K562 (cell line): ENCODE measurements at regions not wholly inside any gene's neighbourhood (a gene's known extent, or its start where the extent isn't known, plus 50 kb on each side); places are given as distances from the start of the nearest gene placed in this dataset.
A peak's percentile ranks its signal among the peaks of the same experiment; 100 is the strongest.

Experiments used
- ATAC-seq: fragments of 200-7000 bp; cut with Tn5 transposase; 3 replicates; pipeline ENCODE4 v1.9.1; 2020; ENCODE audit warnings: moderate library complexity
- BruUV-seq: library from RNA; stranded (reverse); fragments of 400-500 nt; replicated peaks from 2 replicates; lab custom pipeline; 2021; lab: Mats Ljungman, UMichigan
- CTCF ChIA-PET: fragments of 300-600 bp; formaldehyde crosslinking; extraction: SDS; loops from one replicate; lab custom pipeline; 2021; ENCODE audit warnings: low intra/inter-chr PET ratio; lab: Yijun Ruan, JAX
- POLR2A ChIA-PET: fragments of 300-600, 350-650 bp; sonication (Branson Sonifier 250); formaldehyde crosslinking; extraction: SDS; loops from one replicate; lab custom pipeline; 2021; ENCODE audit warnings: antibody characterized with exemption, inconsistent platforms; lab: Yijun Ruan, JAX
- DNase-seq, 4 experiments: peaks; one replicate each; pipeline versions ENCODE4 v3.0.0 to v3.0.0-alpha.2; 2011 to 2018; ENCODE audit warnings: low spot score in 3 of 4, mixed read lengths in 3 of 4; ENCODE audit errors: extremely low read depth in 1 of 4
- FAIRE-seq: peaks from 2 replicates; lab custom pipeline; 2011; peaks lifted over from hg19 to GRCh38; lab: Jason Lieb, UNC
- H2AFZ ChIP-seq: 2 replicates; pipeline ENCODE4 v1.6.0; 2011; ENCODE audit warnings: low read depth, low read length, control low read depth, inconsistent platforms
- H3K27ac ChIP-seq: fragments of 200-600 bp; 3 replicates; pipeline ENCODE4 v1.8.0; 2011; ENCODE audit warnings: low read depth, mild to moderate bottlenecking, control low read depth, inconsistent platforms, low read length, moderate library complexity, mixed read lengths; ENCODE audit errors: extremely low read depth
- H3K27me3 ChIP-seq, 2 experiments: fragments of 300-600 bp in 1 of 2; 2 replicates in 1 of 2; 3 replicates in 1 of 2; pipeline versions ENCODE4 v1.6.0 to v1.8.0; 2011; ENCODE audit warnings: inconsistent platforms in 2 of 2, low read length in 2 of 2, mild to moderate bottlenecking in 1 of 2, mixed read lengths in 1 of 2, moderate library complexity in 1 of 2; ENCODE audit not compliant: control insufficient read depth in 2 of 2, insufficient read depth in 2 of 2
- H3K36me3 ChIP-seq: fragments of 300-600 bp; 3 replicates; pipeline ENCODE4 v1.8.0; 2011; ENCODE audit warnings: mild to moderate bottlenecking, low read length, inconsistent platforms; ENCODE audit not compliant: control insufficient read depth, insufficient read depth
- H3K4me1 ChIP-seq, 2 experiments: fragments of 200-600 bp in 1 of 2; replicated peaks in 1 of 2; 2 replicates in 1 of 2; 3 replicates in 1 of 2; pipeline versions ENCODE4 v1.5.1 to v1.8.0; 2011; ENCODE audit warnings: inconsistent platforms in 2 of 2, low read length in 2 of 2, mild to moderate bottlenecking in 1 of 2, mixed read lengths in 1 of 2, moderate library complexity in 1 of 2; ENCODE audit not compliant: control insufficient read depth in 2 of 2, insufficient read depth in 2 of 2
- H3K4me2 ChIP-seq: 2 replicates; pipeline ENCODE4 v1.6.1; 2011; ENCODE audit warnings: low read length, control low read depth, inconsistent platforms, mixed read lengths; ENCODE audit not compliant: insufficient read depth
- H3K4me3 ChIP-seq: fragments of 200-600 bp; sonication (generic), shearing (Covaris generic); 2 replicates; pipeline ENCODE4 v1.5.1; 2016; ENCODE audit warnings: control low read depth, inconsistent platforms
- H3K79me2 ChIP-seq: fragments of 200-600 bp; 3 replicates; pipeline ENCODE4 v1.8.0; 2011; ENCODE audit warnings: low read length, inconsistent platforms; ENCODE audit not compliant: control insufficient read depth, insufficient read depth
- H3K9ac ChIP-seq, 2 experiments: 2 replicates each; pipeline versions ENCODE4 v1.6.0 to v1.6.1; 2011; ENCODE audit warnings: low read depth in 2 of 2, low read length in 2 of 2, control low read depth in 1 of 2, inconsistent platforms in 1 of 2, mild to moderate bottlenecking in 1 of 2, mixed read lengths in 1 of 2; ENCODE audit not compliant: insufficient read depth in 1 of 2
- H3K9me1 ChIP-seq: one replicate; pipeline ENCODE4 v1.6.0; 2011; ENCODE audit warnings: inconsistent platforms, mild to moderate bottlenecking, low read length, moderate library complexity; ENCODE audit not compliant: control insufficient read depth, insufficient read depth
- H3K9me3 ChIP-seq: replicated peaks from 2 replicates; pipeline ENCODE4 v1.5.1; 2011; ENCODE audit warnings: low read depth, low read length, inconsistent platforms; ENCODE audit not compliant: control insufficient read depth, insufficient read depth
- H4K20me1 ChIP-seq: replicated peaks from 2 replicates; pipeline ENCODE4 v1.6.1; 2011; ENCODE audit warnings: low read length, inconsistent platforms, mixed read lengths; ENCODE audit not compliant: control insufficient read depth, insufficient read depth
- HIVEP1 ChIP-seq: fragments of 250-450 bp; sonication (Bioruptor Pico); IDR thresholded peaks from 2 replicates; pipeline ENCODE4 v1.4.0; 2020; ENCODE audit warnings: mild to moderate bottlenecking
- ZNF274 ChIP-seq: IDR thresholded peaks from 2 replicates; pipeline ENCODE4 v1.6.1; 2011; ENCODE audit warnings: low read depth, mild to moderate bottlenecking, low read length, moderate library complexity, borderline replicate concordance
- ZNF780A ChIP-seq: fragments of 250-450 bp; sonication (Bioruptor Pico); IDR thresholded peaks from 2 replicates; pipeline ENCODE4 v1.5.0; 2021; ENCODE audit warnings: mild to moderate bottlenecking
- WGBS: fragments of 100-300 bp; shearing (Covaris generic); methylation state at CpG from one replicate; pipeline ENCODE4 v1.1.6; 2016; ENCODE audit warnings: low coverage, mixed read lengths; ENCODE audit not compliant: insufficient coverage; ENCODE audit errors: missing lambda C conversion rate; 5-methylcytosine and 5-hydroxymethylcytosine counted together
- in situ Hi-C: fragments of 300-500 bp; cut with MboI; formaldehyde crosslinking; loops from 4 replicates; pipeline ENCODE4 v1.15.0; 2018; ENCODE audit warnings: inconsistent platforms, mixed read lengths
- intact Hi-C: fragments of 100-400 bp; cut with micrococcal nuclease; formaldehyde crosslinking; loops from 2 replicates; pipeline ENCODE4 v1.14.2; 2022
- TF ChIP-seq, protein P1 (sequence below): fragments of 250-450 bp; sonication (Bioruptor Pico); IDR thresholded peaks from 2 replicates; pipeline ENCODE4 v1.5.0; 2021; ENCODE audit warnings: mild to moderate bottlenecking, moderate library complexity

DNA sequence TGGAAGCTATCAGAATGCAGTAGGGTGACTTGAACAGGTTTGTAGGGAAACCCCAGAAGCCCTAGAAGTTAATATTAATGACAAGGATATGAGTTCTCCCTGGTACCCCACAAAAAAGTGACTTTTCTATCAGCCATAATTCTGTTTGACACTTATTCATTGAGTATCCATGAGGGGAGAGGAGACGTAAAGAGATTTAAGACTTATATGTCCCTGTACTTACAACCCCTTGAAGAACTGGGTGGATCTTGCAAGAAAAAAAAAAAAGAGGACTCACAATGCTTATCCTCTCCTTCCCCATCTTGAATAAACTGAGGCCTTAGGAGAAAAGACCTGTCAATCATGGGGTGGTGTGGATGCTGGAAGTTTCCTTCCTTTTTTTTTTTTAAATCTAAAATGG, 203.5 kb downstream of the CBLN1 start:
- Histone ChIP-seq H3K9me1 (no peaks in the 10 kb centered on the region), H3K27me3 (no peaks in the 10 kb centered on the region), H3K79me2 (no peaks in the 10 kb centered on the region), H3K36me3 (no peaks in the 10 kb centered on the region), H3K4me1 (no peaks in the 10 kb centered on the region), H3K4me2 (no peak overlapping the region), H2AFZ (no peak overlapping the region), H3K4me3 (no peak overlapping the region), H3K9me3 (no peaks in the 10 kb centered on the region), H3K27ac (no peak overlapping the region), H3K9ac (no peak overlapping the region), H4K20me1 (no peaks in the 10 kb centered on the region)
- ChIA-PET CTCF (no interaction called here), POLR2A (no interaction called here)
- in situ Hi-C loops (no loop called here), intact Hi-C loops (no loop called here)
- DNase-seq = no peak
- no peak for TF ChIP-seq HIVEP1
- TF ChIP-seq ZNF274 = peak; percentile 70; the same call in 1 of the 2 replicates
- BruUV-seq = no TSS peak
- no peak for FAIRE-seq
- no peak for ATAC-seq
- WGBS = 0% methylated on average over 1 of the region's 1 CpG

GRCh38 chr16:49075709-49076108, 205.9 kb downstream of the CBLN1 start:
- CTCF ChIA-PET = no interaction called here
- intact Hi-C loops = no loop called here

More at GRCh38 chr16:49075709-49076108, 205.9 kb downstream of the CBLN1 start:
- POLR2A ChIA-PET = no interaction called here
- no peak for FAIRE-seq
- Histone ChIP-seq H3K9ac (no peak overlapping the region), H3K4me3 (no peak overlapping the region), H3K36me3 (no peaks in the 10 kb centered on the region), H3K27me3 (no peaks in the 10 kb centered on the region), H3K27ac (no peak overlapping the region), H3K9me3 (no peaks in the 10 kb centered on the region), H3K9me1 (no peaks in the 10 kb centered on the region), H3K4me2 (no peak overlapping the region), H3K79me2 (no peaks in the 10 kb centered on the region), H2AFZ (no peak overlapping the region), H4K20me1 (no peaks in the 10 kb centered on the region), H3K4me1 (no peaks in the 10 kb centered on the region)
- DNase-seq = no peak
- no TSS peak for BruUV-seq
- in situ Hi-C loops = no loop called here
- TF ChIP-seq, protein P1, sequence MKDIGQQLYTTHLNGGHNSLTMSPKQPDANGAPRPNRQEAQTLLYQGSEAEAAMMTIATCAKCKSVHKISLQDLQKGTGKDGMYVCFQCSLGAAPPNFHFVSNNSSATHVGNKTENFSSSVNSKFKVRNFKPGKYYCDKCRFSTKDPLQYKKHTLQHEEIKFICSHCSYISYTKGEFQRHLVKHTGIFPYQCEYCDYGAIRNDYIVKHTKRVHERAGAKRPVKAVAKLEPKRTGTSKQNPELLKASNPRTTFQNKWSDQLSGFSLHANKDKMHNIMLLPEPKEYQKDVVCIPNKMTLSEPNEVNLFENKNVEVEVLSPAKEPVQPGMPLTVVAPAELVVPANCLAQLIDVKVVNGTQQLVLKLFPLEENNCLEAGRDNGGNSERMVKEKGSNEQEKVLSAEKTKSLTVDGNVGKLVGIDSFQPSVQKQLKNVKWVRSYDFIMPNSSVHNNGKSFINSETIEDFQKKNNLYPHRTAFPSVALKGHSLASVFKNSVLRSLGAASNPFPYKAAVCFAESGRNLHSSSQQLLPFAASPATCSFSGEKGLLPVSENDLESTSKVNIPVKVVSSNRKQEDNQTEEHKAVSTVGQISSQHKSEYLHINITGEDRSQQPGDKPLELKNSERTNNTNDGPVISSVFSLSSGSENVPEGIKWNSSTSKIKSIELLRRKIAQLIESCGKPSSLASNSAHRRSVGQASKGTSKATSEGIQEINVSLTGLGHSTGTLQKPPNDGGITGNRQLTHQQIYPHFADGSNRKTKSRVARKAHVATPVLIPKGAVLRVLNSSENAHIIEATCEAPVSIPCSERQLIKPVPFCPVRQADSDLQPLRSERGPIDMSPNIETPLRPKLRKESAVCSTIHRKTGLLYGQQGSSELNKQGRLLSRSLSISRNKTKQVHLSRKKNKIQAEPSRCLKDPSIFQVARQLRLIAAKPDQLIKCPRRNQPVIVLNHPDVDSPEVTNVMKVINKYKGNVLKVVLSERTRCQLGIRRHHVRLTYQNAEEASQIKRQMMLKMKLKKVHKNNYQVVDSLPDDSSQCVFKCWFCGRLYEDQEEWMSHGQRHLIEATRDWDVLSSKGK = no peak
- no peak for TF ChIP-seq ZNF780A (CRISPR knock-in tag)
- 13% methylated on average over 3 of the region's 3 CpGs for WGBS
- ATAC-seq = no peak
